ENCODE measurements at regions not wholly inside any gene's neighbourhood (a gene's known extent, or its start where the extent isn't known, plus 50 kb on each side); places are given as distances from the start of the nearest gene placed in this dataset.
A peak's percentile ranks its signal among the peaks of the same experiment; 100 is the strongest.

GRCh38 chr10:91038971-91039370 lies 118.1 kb upstream of the ANKRD1 start:
- H3K27ac ChIP-seq, result no peak overlapping the region
- TF ChIP-seq CTCF (IDR thresholded peaks at IDR 0.05) (no peak), ZFX (IDR thresholded peaks at IDR 0.05; ENCODE audit: borderline replicate concordance) (no peak)

GRCh38 chr10:91040343-91040742 lies 119.5 kb upstream of the ANKRD1 start:
- TF ChIP-seq ZFX (IDR thresholded peaks at IDR 0.05; ENCODE audit: borderline replicate concordance) (no peak), CTCF (IDR thresholded peaks at IDR 0.05) (no peak)

GRCh38 chr10:91042069-91042468 lies 121.2 kb upstream of the ANKRD1 start:
- H3K27ac ChIP-seq, result no peak overlapping the region

More at GRCh38 chr10:91040343-91040742, 119.5 kb upstream of the ANKRD1 start:
- H3K27ac ChIP-seq, result no peak overlapping the region

GRCh38 chr10:91043173-91043910 lies 122.5 kb upstream of the ANKRD1 start:
- TF ChIP-seq CTCF (IDR thresholded peaks at IDR 0.05), result peak; percentile 62
- TF ChIP-seq ZFX (IDR thresholded peaks at IDR 0.05; ENCODE audit: borderline replicate concordance), result no peak
- H3K27ac ChIP-seq, result no peak overlapping the region

More at GRCh38 chr10:91042069-91042468, 121.2 kb upstream of the ANKRD1 start:
- no peak for TF ChIP-seq ZFX (IDR thresholded peaks at IDR 0.05; ENCODE audit: borderline replicate concordance)
- TF ChIP-seq CTCF (IDR thresholded peaks at IDR 0.05), result no peak

GRCh38 chr10:91046869-91047268 lies 126.0 kb upstream of the ANKRD1 start:
- no peak overlapping the region for H3K27ac ChIP-seq
- TF ChIP-seq ZFX (IDR thresholded peaks at IDR 0.05; ENCODE audit: borderline replicate concordance), result no peak
- TF ChIP-seq CTCF (IDR thresholded peaks at IDR 0.05), result no peak

GRCh38 chr10:91048380-91048779 lies 127.5 kb upstream of the ANKRD1 start:
- no peak for TF ChIP-seq ZFX (IDR thresholded peaks at IDR 0.05; ENCODE audit: borderline replicate concordance)
- TF ChIP-seq CTCF (IDR thresholded peaks at IDR 0.05), result no peak
- H3K27ac ChIP-seq, result no peak overlapping the region

- H3K27ac ChIP-seq, result no peak overlapping the region
- TF ChIP-seq ZFX (IDR thresholded peaks at IDR 0.05; ENCODE audit: borderline replicate concordance) (no peak), CTCF (IDR thresholded peaks at IDR 0.05) (no peak)
Observed at GRCh38 chr10:91049296-91049987, 128.6 kb upstream of the ANKRD1 start.
